LNCAP (cell line): ENCODE measurements at regions not wholly inside any gene's neighbourhood (a gene's known extent, or its start where the extent isn't known, plus 50 kb on each side); places are given as distances from the start of the nearest gene placed in this dataset.

Source experiments
- CTCF ChIP-seq: fragments of 450-650 bp; IDR thresholded peaks from 2 replicates; pipeline ENCODE4 v1.5.1; 2017; ENCODE audit warnings: mild to moderate bottlenecking

GRCh38 chr9:104986096-104986495 lies 58.1 kb upstream of the ABCA1 start:
- TF ChIP-seq CTCF = no peak

- no peak for TF ChIP-seq CTCF
Measured at GRCh38 chr9:104987743-104988142, 59.8 kb upstream of the ABCA1 start.

- no peak for TF ChIP-seq CTCF
Measured at GRCh38 chr9:104988539-104988938, 60.6 kb upstream of the ABCA1 start.

- no peak for TF ChIP-seq CTCF
Measured at GRCh38 chr9:104991144-104991953, 63.4 kb upstream of the ABCA1 start.

GRCh38 chr9:104992659-104993058 lies 64.7 kb upstream of the ABCA1 start:
- no peak for TF ChIP-seq CTCF

- no peak for TF ChIP-seq CTCF
Measured at GRCh38 chr9:104993291-104993963, 65.5 kb upstream of the ABCA1 start.

- no peak for TF ChIP-seq CTCF
Measured at GRCh38 chr9:104997536-104997935, 69.6 kb upstream of the ABCA1 start.
